Adrenal gland (tissue), 5 donors: ENCODE measurements at regions not wholly inside any gene's neighbourhood (a gene's known extent, or its start where the extent isn't known, plus 50 kb on each side); places are given as distances from the start of the nearest gene placed in this dataset.

Experiments
- CTCF ChIP-seq, 6 experiments: fragments of 450-650 bp in 4 of 6; fragments of 200-600 bp in 2 of 6; sonication (generic) in 1 of 6; IDR thresholded peaks; 1 replicate in 5 of 6; 2 replicates in 1 of 6; pipeline versions ENCODE4 v1.5.1 to v1.8.0; 2016 to 2021; ENCODE audit warnings: antibody characterized with exemption in 6 of 6, mild to moderate bottlenecking in 2 of 6, moderate library complexity in 1 of 6
- POLR2A ChIP-seq, 2 donors: fragments of 450-650 bp; IDR thresholded peaks; one replicate each; pipeline ENCODE4 v1.6.1; 2017; ENCODE audit warnings: antibody characterized with exemption in 2 of 2, mild to moderate bottlenecking in 2 of 2, moderate library complexity in 1 of 2
- donor health status: DM: no; HTN: no; CAD: no.

DNA sequence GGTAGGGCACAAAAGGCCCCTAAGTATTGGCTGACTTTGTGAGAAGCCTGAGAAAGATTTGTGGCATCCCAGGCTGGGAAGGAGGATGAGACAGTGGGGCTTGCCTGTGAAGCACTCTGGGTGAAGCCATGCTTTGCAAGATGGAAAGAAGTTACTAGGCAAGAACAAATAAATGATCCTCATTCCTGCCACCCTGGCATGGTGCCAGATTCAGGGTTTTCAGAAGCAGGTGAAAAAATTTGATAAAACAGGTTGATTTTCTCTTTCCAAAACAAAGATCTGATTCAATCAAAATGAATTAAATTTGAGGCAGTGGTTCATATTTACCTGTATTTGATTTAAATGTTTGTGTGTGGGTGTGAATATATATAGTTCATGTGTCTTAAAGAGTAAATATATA lies 386.9 kb upstream of the PROX1 start:
- TF ChIP-seq CTCF (IDR thresholded peaks at IDR 0.05) = no peak
- no peak for TF ChIP-seq POLR2A (IDR thresholded peaks at IDR 0.05)
